ENCODE measurements at regions not wholly inside any gene's neighbourhood (a gene's known extent, or its start where the extent isn't known, plus 50 kb on each side); places are given as distances from the start of the nearest gene placed in this dataset.

GRCh38 chr7:69414555-69414954 is 183.7 kb upstream of the AUTS2 start:
- TF ChIP-seq CTCF (IDR thresholded peaks at IDR 0.05) (no peak), POLR2A (IDR thresholded peaks at IDR 0.05) (no peak), EP300 (IDR thresholded peaks at IDR 0.05) (no peak)
